Keratinocyte (primary cell): ENCODE measurements at regions not wholly inside any gene's neighbourhood (a gene's known extent, or its start where the extent isn't known, plus 50 kb on each side); places are given as distances from the start of the nearest gene placed in this dataset.
"Not testable (repeated sequence)": the region's sequence is repeated elsewhere in the genome, so short reads cannot be mapped to it uniquely, and the experiment has no call there.

Source experiments
- DNase-seq: peaks from one replicate; pipeline ENCODE4 v3.0.0-alpha.2; 2011; ENCODE audit warnings: low read depth, missing footprints, low spot score
- FAIRE-seq: peaks from 2 replicates; lab custom pipeline; 2011; peaks lifted over from hg19 to GRCh38; lab: Jason Lieb, UNC
- H2AFZ ChIP-seq: 2 replicates; pipeline ENCODE4 v1.6.0; 2012; ENCODE audit warnings: low read length, control low read depth, inconsistent platforms; ENCODE audit not compliant: control insufficient read depth
- H3K27ac ChIP-seq: 2 replicates; pipeline ENCODE4 v1.5.1; 2011; ENCODE audit warnings: low read length; ENCODE audit not compliant: control insufficient read depth, insufficient read depth
- H3K27me3 ChIP-seq: 3 replicates; pipeline ENCODE4 v1.6.0; 2011; ENCODE audit warnings: low read length; ENCODE audit not compliant: control insufficient read depth, insufficient read depth; ENCODE audit errors: extremely low read depth
- H3K36me3 ChIP-seq, 2 experiments: 2 replicates in 1 of 2; 3 replicates in 1 of 2; pipeline ENCODE4 v1.5.1; 2011; ENCODE audit warnings: low read length in 2 of 2, mild to moderate bottlenecking in 1 of 2; ENCODE audit not compliant: control insufficient read depth in 2 of 2, insufficient read depth in 2 of 2; ENCODE audit errors: extremely low read depth in 1 of 2
- H3K4me1 ChIP-seq: 3 replicates; pipeline ENCODE4 v1.5.1; 2011; ENCODE audit warnings: low read length; ENCODE audit not compliant: control insufficient read depth, insufficient read depth; ENCODE audit errors: extremely low read depth
- H3K4me2 ChIP-seq: 3 replicates; pipeline ENCODE4 v1.6.0; 2011; ENCODE audit warnings: low read depth, low read length; ENCODE audit not compliant: control insufficient read depth, insufficient read depth; ENCODE audit errors: extremely low read depth
- H3K4me3 ChIP-seq, 3 experiments: fragments of 200-600 bp in 1 of 3; sonication (generic) in 1 of 3; 2 replicates in 2 of 3; 3 replicates in 1 of 3; pipeline ENCODE4 v1.5.1; 2011 to 2016; ENCODE audit warnings: low read length in 3 of 3, mild to moderate bottlenecking in 3 of 3, control low read depth in 2 of 3, inconsistent platforms in 1 of 3, low read depth in 1 of 3, mixed read lengths in 1 of 3, mixed run types in 1 of 3, moderate library complexity in 1 of 3; ENCODE audit not compliant: control insufficient read depth in 2 of 3, insufficient read depth in 2 of 3; ENCODE audit errors: extremely low read depth in 1 of 3
- H3K79me2 ChIP-seq: 2 replicates; pipeline ENCODE4 v1.6.0; 2012; ENCODE audit warnings: low read length; ENCODE audit not compliant: control insufficient read depth, insufficient read depth
- H3K9ac ChIP-seq: 3 replicates; pipeline ENCODE4 v1.6.0; 2011; ENCODE audit warnings: low read length; ENCODE audit not compliant: control insufficient read depth, insufficient read depth; ENCODE audit errors: extremely low read depth
- H3K9me1 ChIP-seq: 3 replicates; pipeline ENCODE4 v1.6.0; 2011; ENCODE audit warnings: low read length; ENCODE audit not compliant: control insufficient read depth, insufficient read depth; ENCODE audit errors: extremely low read depth
- H3K9me3 ChIP-seq: 2 replicates; pipeline ENCODE4 v1.5.1; 2012; ENCODE audit warnings: low read depth, low read length; ENCODE audit not compliant: control insufficient read depth
- H4K20me1 ChIP-seq: 3 replicates; pipeline ENCODE4 v1.6.0; 2011; ENCODE audit warnings: low read length; ENCODE audit not compliant: control insufficient read depth, insufficient read depth; ENCODE audit errors: extremely low read depth
- CTCF ChIP-seq, 3 experiments: IDR thresholded peaks in 1 of 3; conservative IDR thresholded peaks in 1 of 3; optimal IDR thresholded peaks in 1 of 3; 2 replicates in 2 of 3; 3 replicates in 1 of 3; pipeline versions ENCODE3 to v1.5.1; 2011; ENCODE audit warnings: low read length in 3 of 3, mild to moderate bottlenecking in 3 of 3, moderate library complexity in 2 of 3, control low read depth in 1 of 3, inconsistent platforms in 1 of 3; ENCODE audit not compliant: insufficient read depth in 2 of 3; ENCODE audit errors: extremely low read depth in 1 of 3
- EZH2 ChIP-seq: IDR thresholded peaks from one replicate; pipeline ENCODE4 v1.6.1; 2012; ENCODE audit warnings: inconsistent platforms, mild to moderate bottlenecking, low read length, moderate library complexity
- dilution Hi-C: fragments of 300-500 bp; cut with MboI; formaldehyde crosslinking; loops from one replicate; pipeline ENCODE4 v1.7.0; 2020; ENCODE audit warnings: low sequenced_read_pairs; ENCODE audit not compliant: extremely low pct_ligation_motif_present

- Histone ChIP-seq H3K4me1 (no peaks in the 10 kb centered on the region), H3K79me2 (no peaks in the 10 kb centered on the region), H3K4me3 (no peak overlapping the region), H3K4me2 (no peak overlapping the region), H2AFZ (no peak overlapping the region), H3K9me3 (peaks cover 6% of the 10 kb centered on the region), H4K20me1 (no peaks in the 10 kb centered on the region), H3K9ac (no peak overlapping the region), H3K27me3 (no peaks in the 10 kb centered on the region), H3K9me1 (no peaks in the 10 kb centered on the region), H3K36me3 (no peaks in the 10 kb centered on the region), H3K27ac (no peak overlapping the region)
- dilution Hi-C loops: no loop called here
- TF ChIP-seq EZH2 (no peak), CTCF (optimal IDR thresholded peaks at IDR 0.05 in 1 of 3, IDR thresholded peaks at IDR 0.05 in 1 of 3, conservative IDR thresholded peaks at IDR 0.05 in 1 of 3; ENCODE audit: extremely low read depth in 1 of 3, insufficient read depth in 2 of 3, low read length in 3 of 3) (no peak)
- DNase-seq: no peak
- no peak for FAIRE-seq
Observed at GRCh38 chr2:116804901-116805300, 1009.6 kb upstream of the DDX18 start.

- H3K79me2 ChIP-seq, dilution Hi-C loops: not testable (repeated sequence)
Observed at GRCh38 chr2:116806505-116806904, 1008.0 kb upstream of the DDX18 start.

GRCh38 chr2:116809109-116809508 lies 1005.4 kb upstream of the DDX18 start:
- dilution Hi-C loops: no loop called here
- no peaks in the 10 kb centered on the region for H3K36me3 ChIP-seq
- H4K20me1 ChIP-seq: no peaks in the 10 kb centered on the region
- no peaks in the 10 kb centered on the region for H3K9me3 ChIP-seq
- no peak overlapping the region for H3K4me3 ChIP-seq
- H3K27ac ChIP-seq: no peak overlapping the region
- TF ChIP-seq EZH2: no peak
- no peak for TF ChIP-seq CTCF (optimal IDR thresholded peaks at IDR 0.05 in 1 of 3, IDR thresholded peaks at IDR 0.05 in 1 of 3, conservative IDR thresholded peaks at IDR 0.05 in 1 of 3; ENCODE audit: extremely low read depth in 1 of 3, insufficient read depth in 2 of 3, low read length in 3 of 3)
- H3K79me2 ChIP-seq: no peaks in the 10 kb centered on the region
- no peaks in the 10 kb centered on the region for H3K9me1 ChIP-seq
- H3K4me2 ChIP-seq: no peak overlapping the region
- no peaks in the 10 kb centered on the region for H3K27me3 ChIP-seq
- no peak overlapping the region for H2AFZ ChIP-seq
- H3K4me1 ChIP-seq: no peaks in the 10 kb centered on the region
- DNase-seq (no peak), FAIRE-seq (no peak)
- no peak overlapping the region for H3K9ac ChIP-seq

More at GRCh38 chr2:116806505-116806904, 1008.0 kb upstream of the DDX18 start:
- H4K20me1 ChIP-seq, H3K4me2 ChIP-seq, H3K9me3 ChIP-seq, FAIRE-seq, H3K9ac ChIP-seq, H3K27me3 ChIP-seq, H3K27ac ChIP-seq, H3K4me1 ChIP-seq, H3K4me3 ChIP-seq, DNase-seq, H2AFZ ChIP-seq, H3K9me1 ChIP-seq, H3K36me3 ChIP-seq: not testable (repeated sequence)
